Activated CD4-positive, alpha-beta T cell treated with anti-CD3 and anti-CD28 coated beads, Interleukin-2, amount 10 ng/mL, durations not matched to agents 24 days and 14 days (primary cell): ENCODE measurements at regions not wholly inside any gene's neighbourhood (a gene's known extent, or its start where the extent isn't known, plus 50 kb on each side); places are given as distances from the start of the nearest gene placed in this dataset.
"Not testable (repeated sequence)": the region's sequence is repeated elsewhere in the genome, so short reads cannot be mapped to it uniquely, and the experiment has no call there.

Experiments used
- DNase-seq: peaks from one replicate; pipeline ENCODE4 v3.0.0; 2022
- H3K27ac Mint-ChIP-seq: one replicate; pipeline ENCODE4 v1.8.0; 2022; ENCODE audit warnings: mild to moderate bottlenecking, mixed read lengths
- H3K27me3 Mint-ChIP-seq: one replicate; pipeline ENCODE4 v1.8.0; 2022; ENCODE audit warnings: mixed read lengths
- H3K36me3 Mint-ChIP-seq: one replicate; pipeline ENCODE4 v1.8.0; 2022; ENCODE audit warnings: low read depth, mild to moderate bottlenecking, mixed read lengths
- H3K4me1 Mint-ChIP-seq: one replicate; pipeline ENCODE4 v1.8.0; 2021; ENCODE audit warnings: mixed read lengths
- H3K4me3 Mint-ChIP-seq: one replicate; pipeline ENCODE4 v1.8.0; 2022; ENCODE audit warnings: mild to moderate bottlenecking, moderate library complexity, mixed read lengths
- H3K9me3 Mint-ChIP-seq: one replicate; pipeline ENCODE4 v1.8.0; 2021; ENCODE audit warnings: mixed read lengths
- intact Hi-C: fragments of 100-400 bp; cut with micrococcal nuclease; formaldehyde crosslinking; loops from one replicate; pipeline ENCODE4 v1.15.1; 2023

GRCh38 chr2:122074201-122074600 lies 318.8 kb downstream of the TSN start:
- intact Hi-C loops, result no loop called here
- no peak for DNase-seq
- Mint-ChIP-seq H3K27me3 (no peaks in the 10 kb centered on the region), H3K4me3 (no peak overlapping the region), H3K9me3 (no peaks in the 10 kb centered on the region), H3K36me3 (no peaks in the 10 kb centered on the region), H3K4me1 (no peaks in the 10 kb centered on the region), H3K27ac (no peak overlapping the region)

- no peak overlapping the region for H3K27ac Mint-ChIP-seq
- H3K27me3 Mint-ChIP-seq, result no peaks in the 10 kb centered on the region
- H3K4me1 Mint-ChIP-seq, result no peaks in the 10 kb centered on the region
- no peak overlapping the region for H3K4me3 Mint-ChIP-seq
- intact Hi-C loops, result no loop called here
- DNase-seq, result no peak
- H3K36me3 Mint-ChIP-seq, result no peaks in the 10 kb centered on the region
- no peaks in the 10 kb centered on the region for H3K9me3 Mint-ChIP-seq
Measured at GRCh38 chr2:122075381-122075780, 319.9 kb downstream of the TSN start.

GRCh38 chr2:122077114-122077513 lies 321.7 kb downstream of the TSN start:
- no peak overlapping the region for H3K27ac Mint-ChIP-seq
- no peaks in the 10 kb centered on the region for H3K9me3 Mint-ChIP-seq
- no peaks in the 10 kb centered on the region for H3K36me3 Mint-ChIP-seq
- H3K4me3 Mint-ChIP-seq, result no peak overlapping the region
- H3K4me1 Mint-ChIP-seq, result no peaks in the 10 kb centered on the region
- no peaks in the 10 kb centered on the region for H3K27me3 Mint-ChIP-seq
- DNase-seq, result no peak
- intact Hi-C loops, result no loop called here

- Mint-ChIP-seq H3K27ac (no peak overlapping the region), H3K27me3 (no peaks in the 10 kb centered on the region), H3K4me3 (no peak overlapping the region), H3K4me1 (no peaks in the 10 kb centered on the region), H3K36me3 (no peaks in the 10 kb centered on the region), H3K9me3 (no peaks in the 10 kb centered on the region)
- intact Hi-C loops, result no loop called here
- no peak for DNase-seq
Measured at GRCh38 chr2:122077771-122078170, 322.3 kb downstream of the TSN start.

GRCh38 chr2:122078451-122078850 lies 323.0 kb downstream of the TSN start:
- H3K4me1 Mint-ChIP-seq, result no peaks in the 10 kb centered on the region
- no peak overlapping the region for H3K4me3 Mint-ChIP-seq
- intact Hi-C loops, result no loop called here
- H3K9me3 Mint-ChIP-seq, result no peaks in the 10 kb centered on the region
- DNase-seq, result no peak
- H3K36me3 Mint-ChIP-seq, result no peaks in the 10 kb centered on the region
- no peak overlapping the region for H3K27ac Mint-ChIP-seq
- H3K27me3 Mint-ChIP-seq, result no peaks in the 10 kb centered on the region

- no peaks in the 10 kb centered on the region for H3K9me3 Mint-ChIP-seq
- no peak overlapping the region for H3K4me3 Mint-ChIP-seq
- intact Hi-C loops, result no loop called here
- DNase-seq, result no peak
- H3K36me3 Mint-ChIP-seq, result no peaks in the 10 kb centered on the region
- H3K4me1 Mint-ChIP-seq, result no peaks in the 10 kb centered on the region
- no peak overlapping the region for H3K27ac Mint-ChIP-seq
- no peaks in the 10 kb centered on the region for H3K27me3 Mint-ChIP-seq
Measured at GRCh38 chr2:122079844-122080243, 324.4 kb downstream of the TSN start.

GRCh38 chr2:122080316-122080715 lies 324.9 kb downstream of the TSN start:
- no peaks in the 10 kb centered on the region for H3K27me3 Mint-ChIP-seq
- no peak overlapping the region for H3K27ac Mint-ChIP-seq
- no peak overlapping the region for H3K4me3 Mint-ChIP-seq
- no peaks in the 10 kb centered on the region for H3K4me1 Mint-ChIP-seq
- H3K9me3 Mint-ChIP-seq, result no peaks in the 10 kb centered on the region
- no peaks in the 10 kb centered on the region for H3K36me3 Mint-ChIP-seq
- intact Hi-C loops, result no loop called here
- DNase-seq, result no peak

GRCh38 chr2:122080871-122081270 lies 325.4 kb downstream of the TSN start:
- H3K9me3 Mint-ChIP-seq, result no peaks in the 10 kb centered on the region
- DNase-seq, result no peak
- H3K36me3 Mint-ChIP-seq, result no peaks in the 10 kb centered on the region
- H3K4me3 Mint-ChIP-seq, result no peak overlapping the region
- no peaks in the 10 kb centered on the region for H3K27me3 Mint-ChIP-seq
- intact Hi-C loops, result no loop called here
- H3K4me1 Mint-ChIP-seq, result no peaks in the 10 kb centered on the region
- no peak overlapping the region for H3K27ac Mint-ChIP-seq

- intact Hi-C loops, result no loop called here
- no peaks in the 10 kb centered on the region for H3K9me3 Mint-ChIP-seq
- H3K36me3 Mint-ChIP-seq, result no peaks in the 10 kb centered on the region
- H3K27ac Mint-ChIP-seq, result no peak overlapping the region
- no peak overlapping the region for H3K4me3 Mint-ChIP-seq
- H3K4me1 Mint-ChIP-seq, result no peaks in the 10 kb centered on the region
- H3K27me3 Mint-ChIP-seq, result no peaks in the 10 kb centered on the region
- DNase-seq, result no peak
Measured at GRCh38 chr2:122081751-122082150, 326.3 kb downstream of the TSN start.

- no peak for DNase-seq
- Mint-ChIP-seq H3K27ac (no peak overlapping the region), H3K4me3 (no peak overlapping the region), H3K27me3 (no peaks in the 10 kb centered on the region), H3K36me3 (no peaks in the 10 kb centered on the region), H3K4me1 (no peaks in the 10 kb centered on the region), H3K9me3 (no peaks in the 10 kb centered on the region)
- intact Hi-C loops, result no loop called here
Measured at GRCh38 chr2:122083256-122084048, 328.0 kb downstream of the TSN start.

GRCh38 chr2:122085672-122086071 lies 330.2 kb downstream of the TSN start:
- H3K4me1 Mint-ChIP-seq, intact Hi-C loops, DNase-seq, H3K4me3 Mint-ChIP-seq, H3K27ac Mint-ChIP-seq, H3K27me3 Mint-ChIP-seq, H3K36me3 Mint-ChIP-seq, H3K9me3 Mint-ChIP-seq: not testable (repeated sequence)

GRCh38 chr2:122094557-122094956 lies 339.1 kb downstream of the TSN start:
- no peaks in the 10 kb centered on the region for H3K36me3 Mint-ChIP-seq
- no peaks in the 10 kb centered on the region for H3K9me3 Mint-ChIP-seq
- no peak for DNase-seq
- no peak overlapping the region for H3K4me3 Mint-ChIP-seq
- H3K27ac Mint-ChIP-seq, result no peak overlapping the region
- H3K27me3 Mint-ChIP-seq, result no peaks in the 10 kb centered on the region
- no peaks in the 10 kb centered on the region for H3K4me1 Mint-ChIP-seq
- intact Hi-C loops, result no loop called here

- no peak for DNase-seq
- Mint-ChIP-seq H3K27me3 (no peaks in the 10 kb centered on the region), H3K36me3 (no peaks in the 10 kb centered on the region), H3K4me1 (no peaks in the 10 kb centered on the region), H3K9me3 (no peaks in the 10 kb centered on the region), H3K27ac (no peak overlapping the region), H3K4me3 (no peak overlapping the region)
- intact Hi-C loops, result no loop called here
Measured at GRCh38 chr2:122096761-122097160, 341.3 kb downstream of the TSN start.

GRCh38 chr2:122098306-122098705 lies 342.9 kb downstream of the TSN start:
- Mint-ChIP-seq H3K4me1 (no peaks in the 10 kb centered on the region), H3K27me3 (no peaks in the 10 kb centered on the region), H3K36me3 (no peaks in the 10 kb centered on the region), H3K9me3 (no peaks in the 10 kb centered on the region), H3K27ac (no peak overlapping the region), H3K4me3 (no peak overlapping the region)
- DNase-seq, result no peak
- intact Hi-C loops, result no loop called here

GRCh38 chr2:122100346-122100745 lies 344.9 kb downstream of the TSN start:
- Mint-ChIP-seq H3K9me3 (no peaks in the 10 kb centered on the region), H3K36me3 (no peaks in the 10 kb centered on the region), H3K27me3 (no peaks in the 10 kb centered on the region), H3K4me3 (no peak overlapping the region), H3K4me1 (no peaks in the 10 kb centered on the region), H3K27ac (no peak overlapping the region)
- DNase-seq, result no peak
- intact Hi-C loops, result no loop called here
